Esophagus muscularis mucosa (tissue), 3 donors: ENCODE measurements at regions not wholly inside any gene's neighbourhood (a gene's known extent, or its start where the extent isn't known, plus 50 kb on each side); places are given as distances from the start of the nearest gene placed in this dataset.

Experiments used
- POLR2A ChIP-seq: fragments of 450-650 bp; IDR thresholded peaks from one replicate; pipeline ENCODE4 v1.6.1; 2017; ENCODE audit warnings: antibody characterized with exemption, moderate library complexity, mild to moderate bottlenecking, low read depth
- TF ChIP-seq, protein P1 (sequence below), 3 experiments: fragments of 200-600 bp in 2 of 3; fragments of 450-650 bp in 1 of 3; sonication (generic) in 2 of 3; IDR thresholded peaks; one replicate each; pipeline ENCODE4 v1.5.1; 2017 to 2019; ENCODE audit warnings: antibody characterized with exemption in 3 of 3, mild to moderate bottlenecking in 2 of 3, moderate library complexity in 1 of 3

DNA sequence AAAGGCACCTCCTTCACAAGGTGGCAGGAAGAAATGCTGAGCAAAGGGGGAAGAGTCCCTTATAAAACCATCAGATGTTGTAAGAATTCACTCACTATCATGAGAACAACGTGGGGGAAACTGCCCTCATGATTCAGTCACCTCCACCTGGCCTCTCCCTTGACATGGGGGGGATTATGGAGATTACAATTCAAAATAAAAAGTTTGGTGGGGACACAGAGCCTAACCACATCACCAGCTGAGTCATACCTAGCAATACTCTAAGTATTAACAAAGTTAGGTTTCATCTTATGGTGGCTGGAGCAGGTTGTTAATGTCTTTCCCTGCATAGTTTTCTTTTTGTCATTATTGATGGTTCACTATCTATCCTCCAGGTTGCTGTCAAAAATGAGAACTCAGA is 113.2 kb upstream of the PPFIA2 start:
- TF ChIP-seq, protein P1, sequence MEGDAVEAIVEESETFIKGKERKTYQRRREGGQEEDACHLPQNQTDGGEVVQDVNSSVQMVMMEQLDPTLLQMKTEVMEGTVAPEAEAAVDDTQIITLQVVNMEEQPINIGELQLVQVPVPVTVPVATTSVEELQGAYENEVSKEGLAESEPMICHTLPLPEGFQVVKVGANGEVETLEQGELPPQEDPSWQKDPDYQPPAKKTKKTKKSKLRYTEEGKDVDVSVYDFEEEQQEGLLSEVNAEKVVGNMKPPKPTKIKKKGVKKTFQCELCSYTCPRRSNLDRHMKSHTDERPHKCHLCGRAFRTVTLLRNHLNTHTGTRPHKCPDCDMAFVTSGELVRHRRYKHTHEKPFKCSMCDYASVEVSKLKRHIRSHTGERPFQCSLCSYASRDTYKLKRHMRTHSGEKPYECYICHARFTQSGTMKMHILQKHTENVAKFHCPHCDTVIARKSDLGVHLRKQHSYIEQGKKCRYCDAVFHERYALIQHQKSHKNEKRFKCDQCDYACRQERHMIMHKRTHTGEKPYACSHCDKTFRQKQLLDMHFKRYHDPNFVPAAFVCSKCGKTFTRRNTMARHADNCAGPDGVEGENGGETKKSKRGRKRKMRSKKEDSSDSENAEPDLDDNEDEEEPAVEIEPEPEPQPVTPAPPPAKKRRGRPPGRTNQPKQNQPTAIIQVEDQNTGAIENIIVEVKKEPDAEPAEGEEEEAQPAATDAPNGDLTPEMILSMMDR (IDR thresholded peaks at IDR 0.05), result no peak
- no peak for TF ChIP-seq POLR2A
